ENCODE measurements at regions not wholly inside any gene's neighbourhood (a gene's known extent, or its start where the extent isn't known, plus 50 kb on each side); places are given as distances from the start of the nearest gene placed in this dataset.

DNA sequence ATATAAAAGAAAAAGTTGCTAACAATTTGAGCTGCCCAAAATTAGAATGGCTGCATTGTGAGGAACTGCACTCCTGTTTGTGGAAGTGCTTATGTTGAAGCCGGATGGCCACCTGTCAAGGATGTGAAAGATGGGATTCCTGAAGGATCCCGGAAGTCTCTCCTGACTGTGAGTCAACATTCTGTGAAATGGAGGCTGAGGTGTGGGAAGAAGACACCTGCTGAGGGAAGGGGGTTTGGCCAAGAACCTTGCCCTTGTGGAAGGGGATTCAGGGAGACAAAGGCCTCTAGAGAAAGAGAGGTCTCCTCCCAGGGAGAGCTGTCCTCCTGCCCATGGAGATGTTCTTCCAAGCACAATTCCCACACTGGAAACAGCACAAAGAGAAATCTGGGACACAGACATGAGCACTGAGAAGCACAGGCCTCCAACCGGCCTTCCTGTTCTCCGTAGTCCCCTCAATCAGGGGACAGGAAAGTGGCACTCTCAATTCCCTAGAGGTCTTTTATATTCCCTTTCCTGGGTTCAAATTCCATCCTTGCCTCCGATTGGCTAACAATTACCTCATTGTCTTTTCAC is 70.5 kb downstream of the CD2 start (continued):
- TF ChIP-seq KDM5A (IDR thresholded peaks at IDR 0.05) (no peak), CHD4 (IDR thresholded peaks at IDR 0.05; ENCODE audit: borderline replicate concordance) (no peak), ESRRA (IDR thresholded peaks at IDR 0.05; ENCODE audit: borderline replicate concordance, low read length) (no peak), EHMT2 (IDR thresholded peaks at IDR 0.05; ENCODE audit: low read depth) (no peak), CBX2 (IDR thresholded peaks at IDR 0.05; ENCODE audit: borderline replicate concordance, low read depth) (no peak), RCOR1 (IDR thresholded peaks at IDR 0.05; ENCODE audit: low read depth, low read length) (no peak), HDAC2 (IDR thresholded peaks at IDR 0.05) (no peak)
- TF ChIP-seq, protein P1, sequence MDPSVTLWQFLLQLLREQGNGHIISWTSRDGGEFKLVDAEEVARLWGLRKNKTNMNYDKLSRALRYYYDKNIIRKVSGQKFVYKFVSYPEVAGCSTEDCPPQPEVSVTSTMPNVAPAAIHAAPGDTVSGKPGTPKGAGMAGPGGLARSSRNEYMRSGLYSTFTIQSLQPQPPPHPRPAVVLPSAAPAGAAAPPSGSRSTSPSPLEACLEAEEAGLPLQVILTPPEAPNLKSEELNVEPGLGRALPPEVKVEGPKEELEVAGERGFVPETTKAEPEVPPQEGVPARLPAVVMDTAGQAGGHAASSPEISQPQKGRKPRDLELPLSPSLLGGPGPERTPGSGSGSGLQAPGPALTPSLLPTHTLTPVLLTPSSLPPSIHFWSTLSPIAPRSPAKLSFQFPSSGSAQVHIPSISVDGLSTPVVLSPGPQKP (IDR thresholded peaks at IDR 0.05; ENCODE audit: low read depth, low read length), result no peak

DNA sequence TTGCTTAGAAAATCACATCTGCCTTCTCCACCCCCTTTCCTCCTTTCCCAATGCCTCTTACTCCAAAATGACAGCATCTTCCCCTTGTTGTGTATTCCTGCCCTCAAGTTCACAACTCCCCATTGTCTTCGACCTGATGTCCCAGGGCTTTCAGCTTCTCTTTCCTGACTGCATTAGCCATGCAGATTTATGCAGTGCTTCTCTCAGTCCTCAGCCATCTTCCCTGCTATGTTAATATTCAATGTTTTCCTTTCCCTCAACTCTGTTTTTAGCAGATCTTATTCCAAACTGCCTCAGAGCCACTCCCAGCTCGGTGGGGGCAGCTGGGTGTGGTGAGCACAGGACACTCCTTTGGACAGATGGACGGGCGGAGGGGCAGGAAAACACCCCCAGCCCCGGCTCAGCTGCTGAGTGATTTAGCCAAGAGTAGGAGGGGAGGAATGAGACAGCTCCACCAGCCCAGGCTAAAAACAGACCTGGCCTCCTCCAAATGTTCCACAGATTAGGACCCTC is 71.0 kb downstream of the CD2 start:
- CTCF ChIA-PET, result interaction anchor here (0.8 to 1.2 kb wide), 2 partner anchors 15 to 29 kb away, joined by 3 read pairs; no protein-coding TSS in a partner anchor
- WGBS (ENCODE audit: missing lambda C conversion rate), result 75% methylated on average over 5 of the region's 5 CpGs
- TF ChIP-seq KDM5A (IDR thresholded peaks at IDR 0.05), result no peak
- TF ChIP-seq, protein P2, sequence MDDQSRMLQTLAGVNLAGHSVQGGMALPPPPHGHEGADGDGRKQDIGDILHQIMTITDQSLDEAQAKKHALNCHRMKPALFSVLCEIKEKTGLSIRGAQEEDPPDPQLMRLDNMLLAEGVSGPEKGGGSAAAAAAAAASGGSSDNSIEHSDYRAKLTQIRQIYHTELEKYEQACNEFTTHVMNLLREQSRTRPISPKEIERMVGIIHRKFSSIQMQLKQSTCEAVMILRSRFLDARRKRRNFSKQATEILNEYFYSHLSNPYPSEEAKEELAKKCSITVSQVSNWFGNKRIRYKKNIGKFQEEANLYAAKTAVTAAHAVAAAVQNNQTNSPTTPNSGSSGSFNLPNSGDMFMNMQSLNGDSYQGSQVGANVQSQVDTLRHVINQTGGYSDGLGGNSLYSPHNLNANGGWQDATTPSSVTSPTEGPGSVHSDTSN (IDR thresholded peaks at IDR 0.05), result no peak
- TF ChIP-seq TP53 (CRISPR knock-in tag; IDR thresholded peaks at IDR 0.05), result no peak
- TF ChIP-seq, protein P3, sequence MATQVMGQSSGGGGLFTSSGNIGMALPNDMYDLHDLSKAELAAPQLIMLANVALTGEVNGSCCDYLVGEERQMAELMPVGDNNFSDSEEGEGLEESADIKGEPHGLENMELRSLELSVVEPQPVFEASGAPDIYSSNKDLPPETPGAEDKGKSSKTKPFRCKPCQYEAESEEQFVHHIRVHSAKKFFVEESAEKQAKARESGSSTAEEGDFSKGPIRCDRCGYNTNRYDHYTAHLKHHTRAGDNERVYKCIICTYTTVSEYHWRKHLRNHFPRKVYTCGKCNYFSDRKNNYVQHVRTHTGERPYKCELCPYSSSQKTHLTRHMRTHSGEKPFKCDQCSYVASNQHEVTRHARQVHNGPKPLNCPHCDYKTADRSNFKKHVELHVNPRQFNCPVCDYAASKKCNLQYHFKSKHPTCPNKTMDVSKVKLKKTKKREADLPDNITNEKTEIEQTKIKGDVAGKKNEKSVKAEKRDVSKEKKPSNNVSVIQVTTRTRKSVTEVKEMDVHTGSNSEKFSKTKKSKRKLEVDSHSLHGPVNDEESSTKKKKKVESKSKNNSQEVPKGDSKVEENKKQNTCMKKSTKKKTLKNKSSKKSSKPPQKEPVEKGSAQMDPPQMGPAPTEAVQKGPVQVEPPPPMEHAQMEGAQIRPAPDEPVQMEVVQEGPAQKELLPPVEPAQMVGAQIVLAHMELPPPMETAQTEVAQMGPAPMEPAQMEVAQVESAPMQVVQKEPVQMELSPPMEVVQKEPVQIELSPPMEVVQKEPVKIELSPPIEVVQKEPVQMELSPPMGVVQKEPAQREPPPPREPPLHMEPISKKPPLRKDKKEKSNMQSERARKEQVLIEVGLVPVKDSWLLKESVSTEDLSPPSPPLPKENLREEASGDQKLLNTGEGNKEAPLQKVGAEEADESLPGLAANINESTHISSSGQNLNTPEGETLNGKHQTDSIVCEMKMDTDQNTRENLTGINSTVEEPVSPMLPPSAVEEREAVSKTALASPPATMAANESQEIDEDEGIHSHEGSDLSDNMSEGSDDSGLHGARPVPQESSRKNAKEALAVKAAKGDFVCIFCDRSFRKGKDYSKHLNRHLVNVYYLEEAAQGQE (IDR thresholded peaks at IDR 0.05), result no peak
- no peak for TF ChIP-seq EHF (CRISPR knock-in tag; IDR thresholded peaks at IDR 0.05)
- TF ChIP-seq NPAS2 (CRISPR knock-in tag; IDR thresholded peaks at IDR 0.05; ENCODE audit: borderline replicate concordance), result no peak
- TF ChIP-seq, protein P4, sequence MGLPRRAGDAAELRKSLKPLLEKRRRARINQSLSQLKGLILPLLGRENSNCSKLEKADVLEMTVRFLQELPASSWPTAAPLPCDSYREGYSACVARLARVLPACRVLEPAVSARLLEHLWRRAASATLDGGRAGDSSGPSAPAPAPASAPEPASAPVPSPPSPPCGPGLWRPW (IDR thresholded peaks at IDR 0.05), result no peak
- no peak for TF ChIP-seq HOXA7 (CRISPR knock-in tag; IDR thresholded peaks at IDR 0.05)
- no peak for TF ChIP-seq FOXS1 (CRISPR knock-in tag; IDR thresholded peaks at IDR 0.05)
- TF ChIP-seq KDM1A (IDR thresholded peaks at IDR 0.05; ENCODE audit: low read depth), result no peak
- TF ChIP-seq CEBPB (IDR thresholded peaks at IDR 0.05), result no peak
- H3K4me2 ChIP-seq, result no peak overlapping the region
- H3K27ac ChIP-seq, result no peak overlapping the region
- peaks cover 15% of the 10 kb centered on the region; the same call in 2 of the 3 replicates for H3K4me1 ChIP-seq
- DNase-seq (ENCODE audit: low read depth in 1 of 2, low spot score in 1 of 2) (no peak), ATAC-seq (no peak), FAIRE-seq (no peak)
- no peak overlapping the region for H3K4me3 ChIP-seq
- H3K9me3 ChIP-seq, result no peaks in the 10 kb centered on the region
- POLR2A ChIA-PET, result no interaction called here

Measured in A549 (cell line).